T-cell (primary cell): ENCODE measurements at regions not wholly inside any gene's neighbourhood (a gene's known extent, or its start where the extent isn't known, plus 50 kb on each side); places are given as distances from the start of the nearest gene placed in this dataset.

Source experiments
- ATAC-seq, 4 experiments: fragments of 200-7000 bp in 3 of 4; fragments of 150-1000 bp in 1 of 4; cut with Tn5 transposase; replicated peaks in 1 of 4; 1 replicate in 3 of 4; 2 replicates in 1 of 4; pipeline ENCODE4 v1.10.0; 2021; ENCODE audit warnings: moderate library complexity in 3 of 4, mild to moderate bottlenecking in 2 of 4, moderate number of reproducible peaks in 1 of 4
- CTCF ChIA-PET, 2 donors: fragments of 300-600 bp; sonication (Branson Sonifier 250); formaldehyde crosslinking; loops; one replicate each; lab custom pipeline; 2022; ENCODE audit warnings: antibody characterized with exemption in 2 of 2; lab: Charles Lee
- POLR2A ChIA-PET, 2 donors: fragments of 300-600 bp; sonication (Branson Sonifier 250); formaldehyde crosslinking; loops; one replicate each; lab custom pipeline; 2022; ENCODE audit warnings: antibody characterized with exemption in 2 of 2; lab: Charles Lee
- DNase-seq, 35 experiments: peaks; one replicate each; pipeline versions ENCODE4 v3.0.0 to v3.0.0-alpha.2; 2013 to 2023
- H3K27ac ChIP-seq: one replicate; pipeline ENCODE4 v1.5.1; 2013; ENCODE audit warnings: low read length
- H3K27me3 ChIP-seq, 2 experiments: replicated peaks in 1 of 2; 1 replicate in 1 of 2; 2 replicates in 1 of 2; pipeline versions ENCODE4 v1.6.1 to v1.7.0; 2013; ENCODE audit warnings: low read length in 1 of 2, mixed read lengths in 1 of 2; ENCODE audit not compliant: control insufficient read depth in 2 of 2, insufficient read depth in 2 of 2; ENCODE audit errors: extremely low read depth in 1 of 2
- H3K36me3 ChIP-seq, 2 donors: 1 replicate in 1 of 2; 2 replicates in 1 of 2; pipeline versions ENCODE4 v1.6.1 to v1.7.0; 2013; ENCODE audit warnings: low read length in 1 of 2; ENCODE audit not compliant: control insufficient read depth in 2 of 2, insufficient read depth in 1 of 2; ENCODE audit errors: extremely low read depth in 1 of 2
- H3K4me1 ChIP-seq, 2 experiments: 1 replicate in 1 of 2; 2 replicates in 1 of 2; pipeline versions ENCODE4 v1.6.1 to v1.7.0; 2013; ENCODE audit warnings: low read length in 2 of 2, mixed read lengths in 1 of 2; ENCODE audit not compliant: insufficient read depth in 2 of 2, control insufficient read depth in 1 of 2; ENCODE audit errors: extremely low read depth in 1 of 2
- H3K4me3 ChIP-seq, 2 donors: 1 replicate in 1 of 2; 2 replicates in 1 of 2; pipeline versions ENCODE4 v1.5.1 to v1.7.0; 2013; ENCODE audit warnings: mild to moderate bottlenecking in 2 of 2, low read length in 1 of 2, moderate library complexity in 1 of 2; ENCODE audit not compliant: control insufficient read depth in 1 of 2; ENCODE audit errors: extremely low read depth in 1 of 2
- H3K9me3 ChIP-seq: 2 replicates; pipeline ENCODE4 v1.7.0; 2013
- H3K27ac Mint-ChIP-seq, 2 donors: one replicate each; pipeline ENCODE4 v1.8.0; 2020 to 2021; ENCODE audit warnings: mild to moderate bottlenecking in 2 of 2, mixed read lengths in 2 of 2
- H3K27me3 Mint-ChIP-seq, 2 donors: one replicate each; pipeline ENCODE4 v1.8.0; 2021 to 2022; ENCODE audit warnings: mixed read lengths in 2 of 2
- H3K36me3 Mint-ChIP-seq: one replicate; pipeline ENCODE4 v1.8.0; 2021; ENCODE audit warnings: mixed read lengths
- H3K4me1 Mint-ChIP-seq, 3 donors: one replicate each; pipeline ENCODE4 v1.8.0; 2020 to 2022; ENCODE audit warnings: mixed read lengths in 3 of 3, mild to moderate bottlenecking in 1 of 3
- H3K4me3 Mint-ChIP-seq, 3 donors: one replicate each; pipeline ENCODE4 v1.8.0; 2020 to 2022; ENCODE audit warnings: mild to moderate bottlenecking in 3 of 3, mixed read lengths in 3 of 3, moderate library complexity in 3 of 3
- H3K9me3 Mint-ChIP-seq, 3 donors: one replicate each; pipeline ENCODE4 v1.8.0; 2020 to 2022; ENCODE audit warnings: mixed read lengths in 3 of 3
- WGBS: methylation state at CpG from one replicate; pipeline ENCODE4 v1.1.5; 2013; ENCODE audit warnings: missing lambda C conversion rate; ENCODE audit not compliant: insufficient coverage; 5-methylcytosine and 5-hydroxymethylcytosine counted together

- H3K27ac Mint-ChIP-seq, result no peak overlapping the region
- no peak overlapping the region for H3K27ac ChIP-seq
- H3K9me3 ChIP-seq, result no peaks in the 10 kb centered on the region
- H3K27me3 ChIP-seq, result peaks cover 0 to 58% of the 10 kb centered on the region in 2 experiments
- WGBS, result 51% methylated on average over 25 of the region's 28 CpGs
- H3K4me3 Mint-ChIP-seq, result no peak overlapping the region
- no peaks in the 10 kb centered on the region for H3K9me3 Mint-ChIP-seq
- ChIA-PET CTCF (no interaction called here), POLR2A (no interaction called here)
- ATAC-seq (peak in 2 of 4 experiments; percentile 14 to 29), DNase-seq (peak in 2 of 35 experiments; percentile 7 to 40)
- H3K4me1 ChIP-seq, result no peaks in the 10 kb centered on the region
- H3K4me1 Mint-ChIP-seq, result peaks cover 0 to 6% (median 0%) of the 10 kb centered on the region in 3 donors
- H3K27me3 Mint-ChIP-seq, result peaks cover 12 to 34% of the 10 kb centered on the region in 2 donors
- no peaks in the 10 kb centered on the region for H3K36me3 ChIP-seq
- H3K36me3 Mint-ChIP-seq, result no peaks in the 10 kb centered on the region
- no peak overlapping the region for H3K4me3 ChIP-seq
Measured at GRCh38 chr9:134267881-134268724, 58.2 kb upstream of the RXRA start.

DNA sequence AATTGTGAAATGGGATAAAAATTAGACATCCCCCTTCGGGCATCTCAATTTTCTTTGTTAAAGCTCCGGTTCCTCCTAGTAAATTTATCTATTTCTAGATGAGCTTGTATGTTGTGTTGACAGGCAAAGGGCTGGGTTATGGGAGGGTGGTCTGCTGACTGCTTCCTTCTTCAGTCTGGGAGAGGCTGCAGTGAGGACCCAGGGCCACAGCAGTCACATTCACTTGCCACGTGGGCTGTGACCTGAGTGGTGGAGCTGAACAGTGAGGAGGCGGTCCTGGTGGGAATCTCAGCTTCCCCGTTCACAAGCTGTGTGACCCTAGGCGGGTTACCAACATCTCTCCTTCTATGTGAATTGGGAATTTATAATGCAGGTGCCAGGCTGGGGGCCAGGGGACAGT is 57.5 kb upstream of the RXRA start:
- H3K4me1 ChIP-seq, result no peaks in the 10 kb centered on the region
- ChIA-PET POLR2A (interaction anchor here in 1 of 2 donors (0.5 kb wide), 1 partner anchor 248 kb away, joined by 3 read pairs; no protein-coding TSS in a partner anchor), CTCF (no interaction called here)
- peaks cover 12 to 34% of the 10 kb centered on the region in 2 donors for H3K27me3 Mint-ChIP-seq
- H3K9me3 ChIP-seq, result no peaks in the 10 kb centered on the region
- no peak for DNase-seq
- H3K27ac Mint-ChIP-seq, result no peak overlapping the region
- H3K4me1 Mint-ChIP-seq, result peaks cover 0 to 6% (median 0%) of the 10 kb centered on the region in 3 donors
- H3K4me3 Mint-ChIP-seq, result no peak overlapping the region
- H3K4me3 ChIP-seq, result no peak overlapping the region
- H3K9me3 Mint-ChIP-seq, result no peaks in the 10 kb centered on the region
- no peaks in the 10 kb centered on the region for H3K36me3 Mint-ChIP-seq
- 83% methylated on average over 4 of the region's 6 CpGs for WGBS
- H3K27me3 ChIP-seq, result peaks cover 0 to 53% of the 10 kb centered on the region in 2 experiments
- H3K36me3 ChIP-seq, result no peaks in the 10 kb centered on the region
- ATAC-seq, result no peak
- H3K27ac ChIP-seq, result no peak overlapping the region

- no peak overlapping the region for H3K4me3 ChIP-seq
- H3K27ac ChIP-seq, result no peak overlapping the region
- ChIA-PET POLR2A (no interaction called here), CTCF (no interaction called here)
- peaks cover 5 to 23% of the 10 kb centered on the region in 2 donors for H3K27me3 Mint-ChIP-seq
- H3K27me3 ChIP-seq, result peaks cover 0 to 54% of the 10 kb centered on the region in 2 experiments
- ATAC-seq, result no peak
- H3K4me1 Mint-ChIP-seq, result peaks cover 0 to 6% (median 0%) of the 10 kb centered on the region in 3 donors
- no peak overlapping the region for H3K4me3 Mint-ChIP-seq
- no peaks in the 10 kb centered on the region for H3K36me3 Mint-ChIP-seq
- H3K4me1 ChIP-seq, result no peaks in the 10 kb centered on the region
- H3K27ac Mint-ChIP-seq, result no peak overlapping the region
- H3K9me3 Mint-ChIP-seq, result no peaks in the 10 kb centered on the region
- H3K36me3 ChIP-seq, result no peaks in the 10 kb centered on the region
- no peak for DNase-seq
- WGBS, result 78% methylated on average over 20 of the region's 24 CpGs
- H3K9me3 ChIP-seq, result no peaks in the 10 kb centered on the region
Measured at GRCh38 chr9:134271338-134272301, 54.6 kb upstream of the RXRA start.

- H3K27me3 Mint-ChIP-seq, result peaks cover 8 to 24% of the 10 kb centered on the region in 2 donors
- no peak overlapping the region for H3K4me3 Mint-ChIP-seq
- no peaks in the 10 kb centered on the region for H3K9me3 Mint-ChIP-seq
- ChIA-PET CTCF (interaction anchor here in 1 of 2 donors (0.6 kb wide), 1 partner anchor 73 kb away, joined by 4 read pairs; no protein-coding TSS in a partner anchor), POLR2A (no interaction called here)
- DNase-seq, result no peak
- 71% methylated on average over 17 of the region's 21 CpGs for WGBS
- peaks cover 0 to 59% of the 10 kb centered on the region in 2 experiments for H3K27me3 ChIP-seq
- ATAC-seq, result no peak
- H3K36me3 Mint-ChIP-seq, result no peaks in the 10 kb centered on the region
- H3K4me1 ChIP-seq, result no peaks in the 10 kb centered on the region
- no peak overlapping the region for H3K27ac Mint-ChIP-seq
- H3K9me3 ChIP-seq, result no peaks in the 10 kb centered on the region
- no peak overlapping the region for H3K4me3 ChIP-seq
- H3K4me1 Mint-ChIP-seq, result peaks cover 0 to 6% (median 0%) of the 10 kb centered on the region in 3 donors
- no peaks in the 10 kb centered on the region for H3K36me3 ChIP-seq
- H3K27ac ChIP-seq, result no peak overlapping the region
Measured at GRCh38 chr9:134272302-134273023, 53.8 kb upstream of the RXRA start.

DNA sequence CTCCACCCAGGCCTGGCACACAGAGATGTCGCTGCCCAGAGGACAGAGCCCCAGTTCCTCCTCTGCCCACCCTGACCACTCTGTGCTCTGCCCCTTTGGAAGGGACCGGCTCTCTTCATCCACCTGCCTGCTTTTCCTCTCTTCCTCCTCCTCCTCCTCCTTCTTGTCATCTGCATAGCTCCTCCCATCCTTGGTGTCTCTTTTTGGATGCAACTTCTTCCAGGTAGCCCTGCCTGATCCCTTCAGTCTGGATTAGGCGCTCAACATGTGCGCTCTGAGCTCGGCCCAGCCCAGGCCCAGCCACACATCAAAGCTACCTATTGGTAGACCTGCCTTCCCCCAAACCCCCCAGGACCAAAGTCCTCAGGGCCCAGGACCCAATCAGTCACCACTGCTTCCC is 52.6 kb upstream of the RXRA start:
- Mint-ChIP-seq H3K9me3 (no peaks in the 10 kb centered on the region), H3K36me3 (no peaks in the 10 kb centered on the region), H3K27ac (no peak overlapping the region), H3K4me3 (no peak overlapping the region), H3K27me3 (peaks cover 8 to 18% of the 10 kb centered on the region in 2 donors), H3K4me1 (no peaks in the 10 kb centered on the region)
- H3K9me3 ChIP-seq, result no peaks in the 10 kb centered on the region
- no peaks in the 10 kb centered on the region for H3K36me3 ChIP-seq
- no peak overlapping the region for H3K4me3 ChIP-seq
- DNase-seq (no peak), ATAC-seq (no peak)
- no peak overlapping the region for H3K27ac ChIP-seq
- ChIA-PET POLR2A (no interaction called here), CTCF (no interaction called here)
- H3K27me3 ChIP-seq, result peaks cover 0 to 58% of the 10 kb centered on the region in 2 experiments
- WGBS, result 88% methylated on average over 5 of the region's 5 CpGs
- H3K4me1 ChIP-seq, result no peaks in the 10 kb centered on the region

- Mint-ChIP-seq H3K4me1 (no peaks in the 10 kb centered on the region), H3K9me3 (no peaks in the 10 kb centered on the region), H3K4me3 (no peak overlapping the region), H3K36me3 (no peaks in the 10 kb centered on the region), H3K27me3 (peaks cover 8 to 18% of the 10 kb centered on the region in 2 donors), H3K27ac (no peak overlapping the region)
- H3K27ac ChIP-seq, result no peak overlapping the region
- no peaks in the 10 kb centered on the region for H3K36me3 ChIP-seq
- peaks cover 0 to 50% of the 10 kb centered on the region in 2 experiments for H3K27me3 ChIP-seq
- WGBS, result 50% methylated on average over 1 of the region's 9 CpGs
- H3K4me1 ChIP-seq, result no peaks in the 10 kb centered on the region
- POLR2A ChIA-PET, result no interaction called here
- no peaks in the 10 kb centered on the region for H3K9me3 ChIP-seq
- DNase-seq (no peak), ATAC-seq (no peak)
- no peak overlapping the region for H3K4me3 ChIP-seq
- CTCF ChIA-PET, result no interaction called here
Measured at GRCh38 chr9:134275375-134275774, 50.9 kb upstream of the RXRA start.
